SK-MEL-5 (cell line): ENCODE measurements at regions not wholly inside any gene's neighbourhood (a gene's known extent, or its start where the extent isn't known, plus 50 kb on each side); places are given as distances from the start of the nearest gene placed in this dataset.
A peak's percentile ranks its signal among the peaks of the same experiment; 100 is the strongest.

ENCODE experiments used
- DNase-seq: peaks from one replicate; pipeline ENCODE4 v3.0.0-alpha.2; 2016; ENCODE audit warnings: low read depth, low spot score
- in situ Hi-C: cut with HindIII; loops from 2 replicates; pipeline ENCODE4 v1.10.0; 2016; ENCODE audit warnings: low sequenced_read_pairs, high pct_unique_total_duplicates, low pct_unique_long_range_greater_than_20kb

GRCh38 chr4:30832639-30833038 is 112.5 kb downstream of the PCDH7 start:
- DNase-seq: no peak
- in situ Hi-C loops: no loop called here

DNA sequence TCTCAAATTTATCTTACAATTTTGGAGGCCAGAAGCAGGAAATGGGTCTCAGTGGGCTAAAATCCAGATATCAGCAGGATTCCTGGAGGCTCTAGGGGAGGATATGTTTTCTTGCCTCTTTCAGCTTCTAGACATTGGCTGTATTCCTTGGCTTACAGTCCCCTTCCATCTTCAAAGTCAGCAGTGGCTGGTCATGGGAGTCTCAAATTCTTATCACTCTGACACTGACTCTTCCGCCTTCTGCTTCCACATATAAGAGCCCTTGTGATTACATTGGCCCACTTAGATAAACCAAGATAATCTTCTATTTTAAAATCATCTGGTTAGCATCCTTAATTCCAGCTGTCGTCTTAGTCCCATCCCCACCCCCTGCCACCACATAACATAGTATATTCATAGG is 113.0 kb downstream of the PCDH7 start:
- DNase-seq: no peak
- in situ Hi-C loops: no loop called here

DNA sequence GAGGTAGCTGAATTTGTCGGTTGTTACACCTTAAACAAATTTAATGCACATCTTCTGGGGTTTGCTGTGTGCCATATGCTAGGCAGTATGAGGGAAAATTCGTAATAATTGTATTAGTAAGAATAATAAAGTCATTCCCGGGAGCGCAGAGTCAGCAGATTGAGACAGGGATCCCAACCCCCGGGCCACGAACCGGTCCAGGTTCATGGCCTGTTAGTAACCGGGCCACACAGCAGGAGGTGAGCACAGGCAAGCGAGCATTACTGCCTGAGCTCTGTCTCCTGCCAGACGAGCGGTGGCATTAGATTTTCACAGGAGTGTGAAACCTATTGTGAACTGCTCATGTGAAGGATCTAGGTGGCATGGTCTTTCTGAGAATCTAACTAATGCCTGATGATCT is 114.9 kb downstream of the PCDH7 start:
- in situ Hi-C loops: no loop called here
- DNase-seq: no peak

DNA sequence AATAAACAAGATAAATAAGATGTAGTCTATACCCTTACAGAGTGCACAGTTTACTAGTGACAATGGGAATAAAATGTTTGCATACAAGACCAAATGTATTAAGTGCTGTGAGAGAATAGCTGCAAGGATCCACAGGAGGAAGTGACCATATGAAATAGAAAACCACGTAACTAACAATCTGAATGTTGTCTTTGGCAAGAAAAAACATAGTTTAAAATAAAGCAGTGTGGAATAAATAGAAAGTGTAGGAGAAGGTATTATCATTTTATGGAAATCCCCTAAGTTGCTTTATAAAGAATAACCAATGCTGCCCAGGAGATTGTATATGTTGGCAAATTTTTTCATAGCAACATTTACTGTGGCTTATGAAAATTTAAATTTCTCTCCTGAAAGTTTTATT is 116.1 kb downstream of the PCDH7 start:
- in situ Hi-C loops: no loop called here
- no peak for DNase-seq

GRCh38 chr4:30837131-30837539 is 117.0 kb downstream of the PCDH7 start:
- in situ Hi-C loops: no loop called here
- DNase-seq: no peak

GRCh38 chr4:30837861-30838260 is 117.7 kb downstream of the PCDH7 start:
- in situ Hi-C loops: no loop called here
- DNase-seq: no peak

DNA sequence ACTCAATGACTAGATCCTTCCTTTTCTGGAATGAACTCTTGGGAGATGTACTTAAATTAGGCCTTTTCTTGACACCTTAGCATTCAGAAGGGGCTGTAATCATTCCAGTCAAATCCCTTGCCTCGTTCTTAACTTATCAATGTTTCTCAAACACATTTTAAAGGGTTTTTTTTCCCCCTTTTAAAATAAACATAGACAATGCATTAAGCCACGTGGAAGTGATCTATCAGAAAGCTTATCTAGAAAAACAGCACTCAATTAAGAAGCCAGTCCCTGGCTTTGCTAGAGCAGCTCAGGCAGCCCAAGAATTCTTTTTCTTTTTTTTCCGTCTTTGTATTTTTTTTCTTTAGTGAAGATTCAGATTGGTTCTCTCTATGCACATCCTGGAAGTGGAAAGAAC is 118.2 kb downstream of the PCDH7 start:
- in situ Hi-C loops: no loop called here
- DNase-seq: no peak

DNA sequence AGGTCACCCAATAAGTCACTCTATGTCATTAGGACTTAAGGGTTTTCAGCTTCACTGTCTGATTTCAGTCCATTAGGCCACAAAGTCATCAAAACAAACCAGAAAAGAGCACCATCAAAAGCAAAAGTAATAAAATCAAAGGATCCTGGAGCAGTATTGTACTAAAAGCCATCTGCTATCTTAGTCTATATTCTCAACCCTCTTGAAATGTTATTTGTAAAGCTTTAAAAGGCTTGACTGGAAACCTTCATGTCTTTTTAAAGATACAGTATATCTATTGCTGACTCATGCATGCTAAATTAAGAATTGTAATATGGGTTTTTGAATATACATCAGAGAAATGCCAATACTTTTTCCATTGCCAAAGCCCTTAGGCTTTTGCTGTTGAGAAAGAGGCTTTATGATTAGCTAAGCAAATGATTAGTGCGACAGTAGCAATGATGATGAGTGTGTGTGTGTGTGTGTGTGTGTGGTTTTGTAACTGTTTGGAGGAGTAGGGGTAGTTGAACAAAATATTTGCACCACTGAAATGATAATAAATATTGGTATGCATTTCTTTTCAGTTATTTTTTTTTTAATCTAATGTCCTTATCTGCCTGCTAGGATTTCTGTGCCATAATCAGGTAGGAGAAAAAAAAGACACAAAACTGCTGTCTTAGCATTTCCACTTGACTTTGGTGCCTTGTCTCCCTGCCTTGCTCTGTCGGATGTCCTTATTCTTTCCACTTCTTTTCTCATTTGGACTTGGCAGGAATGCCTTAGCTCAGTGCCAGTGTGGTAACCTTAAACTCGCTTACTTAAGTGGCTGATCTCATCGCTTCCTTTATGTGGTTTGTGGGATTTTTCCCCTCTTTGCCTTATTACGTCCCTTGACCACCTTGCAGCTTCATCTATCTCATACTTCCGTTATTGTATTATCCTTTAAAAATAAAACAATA is 119.7 kb downstream of the PCDH7 start:
- in situ Hi-C loops: no loop called here
- peak; percentile 14 for DNase-seq

DNA sequence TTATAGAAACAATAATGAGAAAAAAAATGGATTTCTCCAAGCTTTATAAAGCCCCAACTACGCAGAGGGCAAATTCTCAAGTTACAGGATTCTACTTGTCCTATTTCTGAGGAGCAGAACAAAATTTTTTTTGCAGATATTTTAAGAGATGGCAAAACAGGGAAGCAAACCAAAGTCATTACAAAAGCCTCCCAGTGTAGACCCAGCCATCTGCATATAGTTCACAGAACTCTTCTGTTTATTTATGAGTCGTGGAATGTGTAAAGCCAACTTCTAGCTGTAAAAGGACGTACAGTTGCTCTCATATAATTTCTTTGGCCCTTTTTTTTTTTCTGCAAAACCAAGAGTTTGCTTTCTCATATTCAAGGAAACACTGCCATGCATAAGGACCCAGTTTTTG is 120.4 kb downstream of the PCDH7 start:
- DNase-seq: peak; percentile 44
- in situ Hi-C loops: no loop called here

GRCh38 chr4:30842142-30842541 is 122.0 kb downstream of the PCDH7 start:
- in situ Hi-C loops: no loop called here
- no peak for DNase-seq

DNA sequence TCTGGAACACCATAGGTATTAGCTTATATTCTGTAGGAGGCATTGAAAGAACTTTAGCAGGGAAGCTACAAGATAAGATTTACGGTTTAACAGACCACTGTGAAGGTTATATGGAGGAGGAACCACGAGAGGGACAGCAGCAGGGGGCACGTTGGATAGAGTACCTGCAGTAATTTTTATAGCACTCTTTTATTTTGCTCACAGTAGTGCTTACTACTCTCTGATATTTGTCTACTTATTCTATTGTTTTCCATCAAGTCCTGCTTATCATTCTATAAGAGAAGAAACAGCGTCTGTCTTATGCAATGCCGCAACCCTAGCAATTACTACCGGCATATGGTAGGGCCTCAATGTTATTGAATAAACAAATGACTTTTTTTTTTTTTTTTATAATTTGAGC is 122.5 kb downstream of the PCDH7 start:
- in situ Hi-C loops: no loop called here
- no peak for DNase-seq

DNA sequence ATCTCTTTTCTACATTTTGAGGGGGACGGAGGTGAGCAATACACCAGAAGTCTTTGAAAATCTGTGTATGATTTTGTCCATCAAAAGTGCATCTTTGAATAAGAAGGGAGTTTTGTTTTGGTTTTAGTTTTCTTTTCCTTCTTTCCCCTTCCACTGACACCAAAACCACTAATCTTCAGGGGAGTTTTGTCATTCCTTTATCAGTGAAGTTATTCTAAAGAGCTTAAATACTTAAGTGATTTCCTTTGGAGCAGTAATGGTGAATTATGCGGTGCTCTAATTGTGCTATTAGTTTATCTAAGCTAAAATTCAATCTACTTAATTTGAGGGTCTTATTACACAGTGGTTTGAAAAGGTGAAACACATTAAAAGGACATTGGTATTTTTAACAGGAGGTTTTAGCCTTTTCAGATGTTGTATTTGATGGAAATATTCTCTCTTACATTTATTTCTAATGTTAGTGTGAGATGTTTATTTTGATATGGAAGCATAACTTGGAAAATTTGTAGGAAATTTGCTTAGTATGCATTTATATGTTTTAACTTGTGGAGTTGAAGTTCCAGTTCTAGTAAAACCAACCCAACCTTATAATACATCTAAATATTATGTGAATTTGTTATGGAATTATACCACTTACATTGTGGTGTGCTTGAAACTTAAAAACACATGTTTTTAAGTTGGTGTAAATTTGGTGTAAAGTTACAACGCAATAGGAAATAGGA is 124.9 kb downstream of the PCDH7 start:
- DNase-seq: no peak
- in situ Hi-C loops: no loop called here

- DNase-seq: no peak
- in situ Hi-C loops: no loop called here
Observed at GRCh38 chr4:30847167-30847566, 127.0 kb downstream of the PCDH7 start.

- in situ Hi-C loops: no loop called here
- no peak for DNase-seq
Observed at GRCh38 chr4:30847958-30848357, 127.8 kb downstream of the PCDH7 start.

DNA sequence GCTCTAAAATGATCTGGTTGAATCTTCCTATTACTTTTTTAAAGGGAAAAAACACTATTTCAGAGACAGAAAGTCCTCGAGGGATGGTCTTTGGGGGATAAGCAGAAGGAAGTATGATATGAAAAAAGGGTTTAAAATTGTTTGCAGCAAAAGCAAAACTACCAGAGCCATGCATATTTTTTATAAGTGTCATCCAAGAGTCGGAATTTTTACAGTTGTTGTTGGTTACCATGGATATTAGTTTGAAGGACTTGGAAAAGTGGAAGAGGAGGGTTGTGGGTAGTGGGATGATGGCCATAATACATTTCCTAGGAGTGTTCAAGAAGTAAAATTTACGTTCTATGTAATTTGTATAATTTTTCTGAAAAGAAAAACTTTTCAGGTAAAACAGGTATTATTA is 134.4 kb downstream of the PCDH7 start:
- in situ Hi-C loops: no loop called here
- no peak for DNase-seq

DNA sequence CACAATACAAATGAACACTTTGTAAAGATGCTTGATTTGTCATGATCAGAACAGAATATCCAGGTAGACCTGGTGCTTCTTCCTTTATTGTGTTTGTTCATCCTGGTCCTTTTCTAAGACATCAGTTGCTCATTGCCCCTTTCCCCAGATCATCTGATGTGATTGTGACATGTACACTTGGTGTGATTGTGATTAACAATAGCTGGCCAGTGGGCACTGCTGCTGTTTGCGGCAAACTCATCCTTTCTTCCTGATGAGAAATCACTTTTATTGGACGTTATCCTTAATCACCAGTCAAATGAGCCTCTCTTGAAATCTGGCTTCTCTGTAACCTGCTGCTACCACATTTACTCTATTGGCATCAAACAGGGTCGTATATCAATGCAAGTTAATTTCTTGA is 135.1 kb downstream of the PCDH7 start:
- no peak for DNase-seq
- in situ Hi-C loops: no loop called here

DNA sequence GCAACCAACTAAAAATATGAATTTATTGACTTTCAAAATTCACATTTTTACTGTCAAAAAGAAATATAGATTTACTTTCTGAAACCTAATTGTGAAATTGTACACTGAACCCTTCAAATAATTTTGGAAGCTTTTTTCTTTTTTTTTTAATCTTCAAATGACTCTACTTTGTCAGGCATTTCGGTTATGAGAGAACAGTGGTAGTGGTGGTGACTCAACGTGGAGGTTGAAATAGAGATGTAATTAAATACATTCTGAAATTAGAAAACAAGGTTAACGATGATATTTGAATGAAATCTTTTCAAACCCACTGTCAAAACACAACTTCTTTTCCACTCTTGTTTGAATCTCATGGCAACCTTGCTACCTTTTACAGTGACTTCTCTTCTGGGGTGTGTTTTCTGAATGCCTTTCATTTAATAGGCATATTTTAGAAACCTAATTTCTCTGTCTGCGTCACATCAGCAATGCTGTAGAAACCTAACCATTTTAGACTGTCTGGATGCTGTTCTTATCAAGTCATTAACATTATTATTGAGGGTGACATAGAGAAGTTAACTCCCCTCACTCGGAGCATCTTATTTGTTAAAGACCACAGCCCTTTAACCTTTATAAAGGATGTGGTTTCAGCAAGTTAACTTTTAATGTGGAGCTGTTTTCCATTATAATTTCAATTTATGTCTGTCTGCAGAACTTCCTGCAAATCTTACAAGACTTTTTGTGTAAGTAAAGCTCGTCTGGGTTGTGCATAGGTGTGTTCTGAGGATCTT is 136.8 kb downstream of the PCDH7 start:
- in situ Hi-C loops: no loop called here
- no peak for DNase-seq

GRCh38 chr4:30860978-30861377 is 140.8 kb downstream of the PCDH7 start:
- in situ Hi-C loops: no loop called here
- DNase-seq: peak; percentile 42
